Tibial nerve (tissue), 4 donors: ENCODE measurements at regions not wholly inside any gene's neighbourhood (a gene's known extent, or its start where the extent isn't known, plus 50 kb on each side); places are given as distances from the start of the nearest gene placed in this dataset.

Source experiments
- DNase-seq, 2 donors: peaks; one replicate each; pipeline ENCODE4 v3.0.0-alpha.2; 2019; ENCODE audit warnings: low spot score in 2 of 2
- H3K27ac ChIP-seq, 4 donors: fragments of 200-600 bp; sonication (generic) in 3 of 4; one replicate each; pipeline ENCODE4 v1.5.1; 2017 to 2019; ENCODE audit warnings: mild to moderate bottlenecking in 1 of 4
- H3K27me3 ChIP-seq, 2 donors: fragments of 200-600 bp; sonication (generic) in 1 of 2; one replicate each; pipeline versions ENCODE4 v1.5.1 to v1.6.0; 2017 to 2019
- H3K36me3 ChIP-seq, 3 donors: fragments of 200-600 bp; sonication (generic); one replicate each; pipeline ENCODE4 v1.5.1; 2018 to 2019
- H3K4me1 ChIP-seq, 4 donors: fragments of 200-600 bp; sonication (generic) in 3 of 4; one replicate each; pipeline ENCODE4 v1.5.1; 2017 to 2019
- H3K4me3 ChIP-seq, 4 donors: fragments of 200-600 bp; sonication (generic) in 3 of 4; one replicate each; pipeline ENCODE4 v1.5.1; 2017 to 2019; ENCODE audit warnings: mild to moderate bottlenecking in 1 of 4, moderate library complexity in 1 of 4
- H3K9me3 ChIP-seq, 4 donors: fragments of 200-600 bp; sonication (generic) in 3 of 4; one replicate each; pipeline ENCODE4 v1.5.1; 2017 to 2019
- CTCF ChIP-seq, 5 experiments: fragments of 200-600 bp in 3 of 5; fragments of 450-650 bp in 2 of 5; sonication (generic) in 3 of 5; IDR thresholded peaks; one replicate each; pipeline ENCODE4 v1.5.1; 2016 to 2019; ENCODE audit warnings: antibody characterized with exemption in 5 of 5, mild to moderate bottlenecking in 3 of 5, moderate library complexity in 2 of 5
- EP300 ChIP-seq, 2 donors: sonication (generic); formaldehyde crosslinking; IDR thresholded peaks; one replicate each; pipeline ENCODE4 v1.6.1; 2017; ENCODE audit warnings: antibody characterized with exemption in 2 of 2, mild to moderate bottlenecking in 1 of 2
- POLR2A ChIP-seq, 2 donors: fragments of 450-650 bp; IDR thresholded peaks; one replicate each; pipeline ENCODE4 v1.6.1; 2017; ENCODE audit warnings: antibody characterized with exemption in 2 of 2, mild to moderate bottlenecking in 2 of 2, moderate library complexity in 2 of 2
- WGBS, 2 donors: methylation state at CpG; one replicate each; pipeline ENCODE4 v1.1.5; 2018; 5-methylcytosine and 5-hydroxymethylcytosine counted together

- Histone ChIP-seq H3K4me1 (no peaks in the 10 kb centered on the region), H3K27ac (no peak overlapping the region), H3K36me3 (no peaks in the 10 kb centered on the region), H3K9me3 (no peaks in the 10 kb centered on the region), H3K27me3 (no peaks in the 10 kb centered on the region), H3K4me3 (no peak overlapping the region)
- DNase-seq, result no peak
- 22 to 24% methylated on average over 3 of the region's 3 CpGs for WGBS, 2 donors
- no peak for TF ChIP-seq EP300 (IDR thresholded peaks at IDR 0.05)
- no peak for TF ChIP-seq CTCF (IDR thresholded peaks at IDR 0.05)
- no peak for TF ChIP-seq POLR2A (IDR thresholded peaks at IDR 0.05)
Measured at GRCh38 chrX:82912382-82912781, 595.7 kb upstream of the POU3F4 start.

GRCh38 chrX:82934980-82935379 is 573.1 kb upstream of the POU3F4 start:
- no peaks in the 10 kb centered on the region for H3K9me3 ChIP-seq
- DNase-seq, result no peak
- no peaks in the 10 kb centered on the region for H3K27me3 ChIP-seq
- no peak for TF ChIP-seq EP300 (IDR thresholded peaks at IDR 0.05)
- TF ChIP-seq CTCF (IDR thresholded peaks at IDR 0.05), result no peak
- no peak for TF ChIP-seq POLR2A (IDR thresholded peaks at IDR 0.05)
- no peaks in the 10 kb centered on the region for H3K4me1 ChIP-seq
- no peak overlapping the region for H3K27ac ChIP-seq
- H3K4me3 ChIP-seq, result no peak overlapping the region
- no peaks in the 10 kb centered on the region for H3K36me3 ChIP-seq

- TF ChIP-seq CTCF (IDR thresholded peaks at IDR 0.05) (no peak), POLR2A (IDR thresholded peaks at IDR 0.05) (no peak), EP300 (IDR thresholded peaks at IDR 0.05) (no peak)
- 66 to 68% methylated on average over 3 of the region's 3 CpGs for WGBS, 2 donors
- H3K27ac ChIP-seq, result no peak overlapping the region
- H3K36me3 ChIP-seq, result no peaks in the 10 kb centered on the region
- H3K27me3 ChIP-seq, result peaks cover 0 to 9% of the 10 kb centered on the region in 2 donors
- H3K9me3 ChIP-seq, result peaks cover 0 to 6% (median under 1%) of the 10 kb centered on the region in 4 donors
- no peaks in the 10 kb centered on the region for H3K4me1 ChIP-seq
- no peak for DNase-seq
- H3K4me3 ChIP-seq, result no peak overlapping the region
Measured at GRCh38 chrX:82945332-82945731, 562.8 kb upstream of the POU3F4 start.

GRCh38 chrX:82961129-82961528 is 547.0 kb upstream of the POU3F4 start:
- Histone ChIP-seq H3K27ac (no peak overlapping the region), H3K36me3 (no peaks in the 10 kb centered on the region), H3K27me3 (no peaks in the 10 kb centered on the region), H3K4me1 (no peaks in the 10 kb centered on the region), H3K9me3 (no peaks in the 10 kb centered on the region), H3K4me3 (no peak overlapping the region)
- no peak for DNase-seq
- TF ChIP-seq EP300 (IDR thresholded peaks at IDR 0.05) (no peak), CTCF (IDR thresholded peaks at IDR 0.05) (no peak), POLR2A (IDR thresholded peaks at IDR 0.05) (no peak)
- 9 to 30% methylated on average over 2 of the region's 3 CpGs for whole genome bisulfite sequencing, 2 donors

- H3K4me1 ChIP-seq, result no peaks in the 10 kb centered on the region
- H3K4me3 ChIP-seq, result no peak overlapping the region
- WGBS, 2 donors, result 60 to 62% methylated on average over 1 to 2 of the region's 2 CpGs
- no peaks in the 10 kb centered on the region for H3K27me3 ChIP-seq
- TF ChIP-seq EP300 (IDR thresholded peaks at IDR 0.05) (no peak), POLR2A (IDR thresholded peaks at IDR 0.05) (no peak), CTCF (IDR thresholded peaks at IDR 0.05) (no peak)
- no peak for DNase-seq
- H3K9me3 ChIP-seq, result no peaks in the 10 kb centered on the region
- H3K36me3 ChIP-seq, result no peaks in the 10 kb centered on the region
- H3K27ac ChIP-seq, result no peak overlapping the region
Measured at GRCh38 chrX:82973646-82974045, 534.4 kb upstream of the POU3F4 start.
